CD4-positive, alpha-beta T cell treated with Interleukin-1 beta for 1 hour (primary cell): ENCODE measurements at regions not wholly inside any gene's neighbourhood (a gene's known extent, or its start where the extent isn't known, plus 50 kb on each side); places are given as distances from the start of the nearest gene placed in this dataset.

Source experiments
- DNase-seq, 2 donors: peaks; one replicate each; pipeline ENCODE4 v3.0.0-alpha.2; 2020 to 2022

DNA sequence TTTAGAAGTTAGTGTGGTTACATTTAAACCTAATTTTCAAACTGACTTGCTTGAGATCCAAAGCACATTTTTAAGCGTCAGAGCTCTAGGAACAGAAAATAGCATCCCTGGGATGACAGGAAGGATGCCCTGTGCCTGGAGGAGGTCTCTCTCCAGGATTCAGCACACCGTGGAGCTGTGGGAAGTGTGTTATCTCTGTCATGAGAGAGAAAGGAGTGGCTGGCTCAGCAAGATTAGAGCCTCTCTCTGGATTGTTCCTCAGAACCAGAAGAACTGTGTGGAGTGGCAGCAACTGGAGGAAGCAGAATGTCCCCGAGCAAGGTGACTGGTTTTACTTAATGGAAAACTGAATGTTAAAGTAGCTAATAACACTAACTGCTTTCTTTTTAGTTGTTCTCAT is 233.6 kb upstream of the TGFBR2 start:
- DNase-seq, result no peak

DNA sequence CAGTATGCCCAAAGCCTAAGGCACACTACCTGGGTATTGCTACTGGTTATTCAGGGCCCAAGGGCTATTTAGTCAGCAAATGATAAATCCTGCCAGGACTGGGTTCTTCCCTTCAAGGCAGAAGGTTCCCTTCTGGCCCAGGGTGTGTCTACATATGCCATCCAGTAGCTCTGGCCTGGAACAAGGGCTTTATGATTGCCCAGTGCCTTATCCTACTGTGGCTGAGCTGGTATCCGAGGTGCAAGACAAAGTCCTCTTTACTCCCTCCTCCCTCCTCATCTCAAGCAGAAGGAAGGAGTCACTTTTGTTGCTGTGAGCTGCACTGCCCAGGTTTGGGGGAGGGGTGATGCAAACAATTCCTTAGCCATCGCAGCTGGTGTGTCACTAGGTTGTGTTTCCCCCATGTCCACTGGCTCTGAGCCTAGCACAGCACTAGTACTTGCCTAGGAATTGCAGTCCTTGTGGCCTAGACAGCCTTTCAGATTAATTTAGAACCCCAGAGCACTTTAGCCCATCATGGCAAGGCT is 221.8 kb upstream of the TGFBR2 start:
- no peak for DNase-seq

DNA sequence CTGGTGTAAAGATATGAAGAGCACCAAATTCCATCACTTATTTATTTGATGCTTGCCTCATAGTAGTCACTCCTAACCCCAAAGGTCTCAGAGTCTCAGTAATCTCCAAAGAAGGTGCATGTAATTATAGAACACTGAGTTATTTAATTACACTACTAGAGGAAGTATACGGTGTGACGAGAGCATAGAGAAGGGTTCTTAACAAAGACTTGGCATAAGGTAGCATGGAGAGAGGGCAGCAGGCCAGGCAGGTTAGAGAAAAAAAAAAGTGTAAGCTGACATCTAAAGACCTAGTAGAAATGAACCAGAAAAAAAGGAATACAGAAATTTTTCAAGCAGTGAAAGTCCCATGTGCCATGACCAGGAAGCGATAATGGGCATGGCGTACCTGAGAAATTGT is 213.3 kb upstream of the TGFBR2 start:
- no peak for DNase-seq

DNA sequence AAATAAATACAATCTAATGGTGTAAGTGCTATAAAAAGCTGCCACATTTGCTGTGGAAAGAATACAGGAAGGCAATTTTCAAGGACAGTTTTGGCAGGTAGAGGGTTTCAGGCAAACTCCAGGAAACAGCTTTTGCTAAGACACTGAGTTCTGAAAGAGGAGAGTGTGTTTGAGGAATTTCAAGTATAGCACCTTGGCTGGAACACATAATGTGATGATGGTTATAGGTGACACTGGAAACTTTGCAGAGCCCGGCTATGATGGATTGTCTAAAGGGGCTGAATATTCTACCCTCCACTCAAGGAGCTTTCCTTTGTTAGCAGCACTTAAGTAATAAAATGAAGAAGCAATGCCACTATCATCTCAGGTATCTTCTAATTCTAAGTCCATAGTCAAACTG is 209.4 kb upstream of the TGFBR2 start:
- DNase-seq, result no peak

DNA sequence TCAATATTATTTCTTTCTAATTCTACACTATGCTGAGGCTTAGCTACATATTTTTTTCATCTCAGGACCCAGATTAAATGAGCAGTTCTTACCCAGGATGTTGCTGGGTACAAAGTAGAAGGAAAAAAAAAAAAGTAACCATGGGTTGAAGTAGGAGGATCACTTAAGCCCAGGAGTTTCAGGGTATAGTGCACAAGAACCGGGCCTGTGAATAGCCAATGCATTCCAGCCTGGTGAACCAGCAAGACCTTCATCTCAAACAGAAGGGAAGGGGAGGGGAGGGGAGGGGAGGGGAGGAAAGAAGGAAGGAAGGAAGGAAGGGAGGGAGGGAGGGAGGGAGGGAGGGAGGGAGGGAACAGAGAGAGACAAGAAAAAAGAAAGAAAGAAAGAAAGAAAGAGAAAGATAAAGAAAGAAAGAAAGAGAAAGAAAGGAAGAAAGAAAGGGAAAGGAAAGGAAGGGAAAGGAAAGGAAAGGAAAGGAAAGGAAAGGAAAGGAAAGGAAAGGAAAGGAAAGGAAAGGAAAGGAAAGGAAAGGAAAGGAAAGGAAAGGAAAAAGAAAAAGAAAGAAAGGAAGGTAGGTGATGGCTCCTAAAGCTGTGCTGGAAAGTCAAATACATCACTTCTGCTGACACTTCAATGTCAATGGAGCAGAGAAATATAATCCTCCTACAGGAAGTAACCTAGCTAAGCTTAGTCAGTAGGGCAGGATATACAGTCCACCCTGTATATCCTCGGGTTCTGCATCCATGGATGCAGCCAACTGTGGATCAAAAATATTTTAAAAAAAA is 206.8 kb upstream of the TGFBR2 start:
- no peak for DNase-seq

DNA sequence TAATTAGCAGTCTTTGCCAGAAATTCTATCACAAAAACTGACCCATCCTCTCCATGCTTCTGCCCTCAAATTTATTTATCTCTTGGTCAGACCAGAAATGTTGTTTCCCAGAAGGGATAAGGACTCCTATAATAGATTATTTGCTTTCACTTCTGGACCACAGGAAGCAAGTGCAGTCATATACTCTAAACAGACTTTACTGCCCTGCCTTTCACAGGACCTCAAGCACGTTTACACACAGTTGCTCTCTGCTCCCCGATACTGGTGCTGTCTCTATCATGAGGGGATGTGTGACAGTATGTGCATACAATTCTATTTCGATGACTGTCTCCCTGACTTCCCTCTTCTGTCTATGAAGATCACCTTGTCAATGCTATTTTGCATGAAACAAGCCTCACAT is 205.5 kb upstream of the TGFBR2 start:
- DNase-seq, result no peak

DNA sequence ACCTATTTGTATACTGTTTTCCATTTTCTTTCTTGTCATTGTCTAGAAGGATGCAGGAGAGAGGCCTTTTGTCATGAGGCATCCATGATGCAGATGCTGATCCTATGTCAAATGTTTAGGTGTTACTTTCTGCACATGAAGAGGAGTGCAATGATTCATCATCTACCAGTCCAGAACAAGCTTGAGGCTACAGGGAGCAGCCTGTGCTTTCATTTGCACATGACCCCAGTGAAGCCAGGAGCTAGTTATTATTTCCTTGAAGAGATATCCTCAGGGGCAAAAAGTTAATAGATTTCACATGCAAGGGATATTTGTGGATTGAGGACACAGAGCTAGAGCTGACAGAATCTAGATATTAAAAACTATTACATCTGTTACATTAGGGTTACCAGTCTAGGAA is 204.4 kb upstream of the TGFBR2 start:
- DNase-seq, result no peak

DNA sequence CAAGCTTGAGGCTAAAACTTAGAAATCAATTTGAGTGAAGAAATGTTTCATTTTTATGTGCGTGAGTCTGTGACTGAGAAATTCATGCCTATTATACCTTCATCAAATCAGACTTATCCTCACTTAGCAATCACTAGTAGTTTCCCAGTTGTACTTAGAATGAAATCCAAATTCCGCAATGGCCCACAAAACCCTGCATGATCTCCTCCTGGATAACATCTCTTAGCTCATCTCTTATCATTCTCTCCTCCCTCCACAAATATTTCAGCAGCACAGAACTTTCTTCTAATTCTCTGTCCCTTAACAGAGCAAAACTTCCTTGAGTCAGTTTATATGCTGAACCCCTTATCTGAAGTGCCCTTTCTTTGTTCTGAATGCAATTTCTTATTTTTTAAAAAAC is 198.8 kb upstream of the TGFBR2 start:
- no peak for DNase-seq

DNA sequence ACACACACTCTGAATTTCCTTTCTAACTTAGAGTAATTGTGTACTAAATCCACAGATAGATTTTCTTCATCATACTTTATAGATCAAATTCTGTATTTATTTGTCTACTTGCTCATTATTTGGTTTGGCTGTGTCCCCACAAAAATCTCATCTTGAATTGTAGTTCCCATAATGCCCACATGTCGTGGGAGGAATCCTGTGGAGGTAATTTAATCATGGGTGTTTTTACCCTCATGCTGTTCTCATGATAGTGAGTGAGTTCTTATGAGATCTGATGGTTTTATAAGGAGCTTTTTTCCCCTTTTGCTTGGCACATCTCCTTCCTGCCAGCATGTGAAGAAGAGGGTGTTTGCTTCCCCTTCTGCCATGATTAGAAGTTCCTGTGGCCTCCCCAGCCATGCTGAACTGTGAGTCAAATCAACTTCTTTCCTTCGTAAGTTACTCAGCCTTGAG is 198.3 kb upstream of the TGFBR2 start:
- DNase-seq, result no peak

DNA sequence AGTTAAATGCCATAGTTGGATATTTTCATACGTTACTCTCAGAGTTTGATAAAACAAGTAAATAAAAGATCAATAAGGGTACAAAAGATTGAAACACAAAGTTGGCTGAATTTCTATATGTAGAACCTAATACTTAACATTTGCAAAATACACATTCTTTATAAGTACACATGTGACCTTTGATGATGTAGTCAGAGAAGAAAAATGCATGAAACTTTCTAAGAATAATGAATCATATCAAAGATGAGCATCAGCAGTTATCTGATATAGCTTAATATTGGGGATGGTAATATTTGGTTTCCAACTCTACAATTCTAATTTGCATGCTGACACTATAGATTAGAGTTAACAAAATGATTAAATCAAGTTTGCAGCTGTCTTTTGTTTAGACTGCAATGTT is 188.0 kb upstream of the TGFBR2 start:
- no peak for DNase-seq

DNA sequence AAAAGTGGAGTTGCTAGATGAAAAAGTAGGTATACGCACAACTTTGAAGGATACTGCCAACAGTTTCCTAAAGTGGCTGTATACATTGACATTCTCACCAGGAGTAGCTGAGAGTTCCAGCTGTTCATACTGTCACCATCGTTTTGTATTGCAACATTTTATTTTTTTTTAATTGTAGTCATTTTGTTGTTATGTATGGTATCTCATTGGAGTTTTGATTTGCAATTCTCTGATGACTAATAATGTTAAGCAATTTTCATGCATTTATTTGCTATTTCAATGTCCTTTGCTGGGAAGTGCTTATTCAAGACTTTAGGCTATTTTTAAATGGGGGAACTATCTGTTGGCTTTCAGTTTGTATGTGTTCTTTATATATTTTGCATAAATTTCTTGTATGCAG is 185.1 kb upstream of the TGFBR2 start:
- DNase-seq, result no peak

DNA sequence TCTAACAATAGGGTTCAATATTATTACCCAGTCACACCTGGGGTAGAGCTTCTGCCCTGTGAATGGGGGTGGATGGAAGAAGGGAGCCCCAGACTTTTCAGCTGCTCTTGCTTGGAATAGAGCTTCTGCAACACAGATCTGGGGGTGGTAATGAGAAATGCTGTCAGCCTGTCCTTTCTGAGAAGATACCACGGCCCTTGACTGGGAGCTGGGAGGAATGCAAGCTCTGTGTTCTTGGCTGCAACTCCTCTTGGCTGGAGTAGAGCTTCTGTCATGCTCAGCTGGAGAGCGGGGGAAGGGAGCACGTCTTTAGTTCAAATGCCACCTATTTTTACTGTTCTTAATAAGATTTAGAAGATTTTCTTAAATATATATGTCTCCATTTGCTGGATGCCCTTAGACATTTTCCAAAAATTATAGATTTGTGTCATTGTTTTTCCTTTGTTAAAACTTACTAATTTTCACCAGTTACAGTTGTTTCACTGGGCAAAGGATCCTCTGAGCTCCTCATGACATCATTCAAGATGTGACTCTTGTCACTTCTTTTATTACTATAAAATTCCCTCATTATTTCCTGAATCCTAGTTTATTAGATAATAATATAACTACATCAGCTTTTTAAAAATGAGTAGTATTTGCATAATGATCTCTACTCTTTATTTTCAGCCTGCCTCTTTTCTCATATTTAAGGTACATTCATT is 180.0 kb upstream of the TGFBR2 start:
- no peak for DNase-seq

DNA sequence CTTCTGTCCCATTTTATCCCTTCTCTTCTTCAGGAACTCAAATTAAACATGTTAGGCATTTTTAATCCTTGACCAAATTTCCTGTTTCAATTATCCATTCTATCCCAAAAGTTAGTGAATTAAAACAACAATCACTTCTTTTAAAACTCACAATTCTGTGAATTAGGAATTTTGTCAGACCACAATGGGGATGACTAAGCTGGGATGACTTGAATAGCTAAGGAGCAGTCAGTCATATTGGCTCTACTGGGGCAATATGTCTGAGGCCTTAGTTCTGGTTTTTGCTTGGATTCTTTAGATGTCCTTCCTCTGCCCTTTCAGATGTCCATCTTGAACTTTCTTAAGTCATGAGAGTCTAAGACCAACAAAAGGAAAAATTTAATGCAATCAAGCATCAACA is 178.2 kb upstream of the TGFBR2 start:
- no peak for DNase-seq

DNA sequence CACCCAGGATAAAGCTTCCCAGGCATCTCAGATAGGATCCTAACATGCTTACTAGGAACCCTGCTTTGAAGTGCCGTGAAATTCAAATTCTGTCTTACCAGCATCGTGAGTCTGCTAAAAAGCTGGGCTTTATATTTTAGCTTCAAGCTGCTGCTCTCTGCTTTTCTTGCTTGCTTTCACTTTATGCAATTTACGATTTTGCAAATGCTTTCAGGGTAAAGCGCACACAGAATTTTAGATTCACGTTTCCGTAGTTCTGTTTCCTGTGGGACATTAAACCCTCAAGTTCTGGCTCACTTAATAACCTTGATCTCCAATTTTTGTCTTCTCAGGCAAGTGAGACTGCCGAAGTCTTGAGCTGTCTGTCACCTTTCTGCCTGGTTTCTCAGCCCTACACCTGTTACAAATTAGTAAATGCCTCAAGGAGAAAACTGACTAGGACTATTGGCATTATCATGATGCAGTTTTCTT is 170.5 kb upstream of the TGFBR2 start:
- DNase-seq, result peak in 1 of 2 donors; percentile 13

DNA sequence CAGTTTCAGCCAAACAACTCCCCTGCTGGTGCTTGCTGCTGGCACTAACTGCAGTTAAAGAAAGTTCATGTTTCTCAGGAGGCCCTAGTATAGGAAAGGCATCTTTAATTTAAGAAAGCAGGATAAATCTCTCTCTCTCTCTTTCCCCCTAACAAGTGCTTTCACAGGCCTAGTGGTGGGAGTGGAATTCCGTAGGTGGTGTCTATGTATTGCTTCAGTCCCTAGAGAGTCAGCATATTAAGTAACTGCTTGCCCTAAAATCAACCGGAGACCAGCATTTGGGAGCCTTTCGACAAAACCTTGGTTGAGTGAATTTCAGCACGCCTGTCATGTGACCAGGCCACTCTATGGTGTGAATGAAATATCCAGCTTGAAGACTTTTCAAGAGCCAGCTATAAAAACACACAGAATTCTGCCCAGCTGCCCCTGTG is 169.2 kb upstream of the TGFBR2 start:
- no peak for DNase-seq

DNA sequence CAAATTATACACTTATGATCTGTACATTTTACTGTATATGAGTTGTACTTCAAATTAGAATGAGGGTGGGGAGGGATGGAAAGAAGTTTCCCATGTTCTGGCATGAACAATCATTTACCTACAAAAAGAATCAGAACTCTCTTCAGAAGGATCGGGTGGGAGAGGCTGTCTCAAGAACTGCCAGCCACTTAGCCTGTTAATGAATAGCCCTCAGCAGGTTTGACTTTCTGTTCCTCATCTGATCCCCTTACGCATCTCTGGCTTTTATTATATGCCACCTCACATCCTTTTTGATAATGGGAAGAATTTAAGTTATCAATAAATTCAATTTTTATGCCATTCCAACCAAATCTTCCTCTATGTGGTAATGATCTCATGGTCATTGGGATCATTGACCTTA is 168.3 kb upstream of the TGFBR2 start:
- no peak for DNase-seq

DNA sequence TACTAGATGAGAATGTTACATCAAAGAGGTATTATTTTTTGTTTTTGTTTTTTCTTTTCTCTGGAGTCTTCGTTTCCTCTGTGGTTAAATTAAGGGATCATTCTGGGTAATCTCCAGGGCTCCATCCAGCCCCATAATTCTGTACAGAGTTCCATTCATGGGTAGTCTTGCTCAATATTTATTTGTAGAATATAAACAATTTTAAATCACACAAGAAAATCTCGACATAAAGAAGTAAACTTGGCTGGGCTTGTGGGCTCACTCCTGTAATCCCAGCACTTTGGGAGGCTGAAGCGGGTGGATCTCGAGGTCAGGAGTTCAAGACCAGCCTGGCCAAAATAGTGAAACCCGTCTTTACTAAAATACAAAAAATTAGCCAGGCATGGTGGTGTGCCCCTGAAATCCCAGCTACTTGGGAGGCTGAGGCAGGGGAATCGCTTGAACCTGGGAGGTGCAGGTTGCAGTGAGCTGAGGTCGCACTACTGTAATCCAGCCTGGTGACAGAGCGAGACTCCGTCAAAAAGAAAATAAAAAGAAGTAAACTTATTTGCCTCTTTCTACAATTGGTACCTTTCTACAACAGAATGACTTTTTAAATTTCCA is 166.8 kb upstream of the TGFBR2 start:
- DNase-seq, result no peak

DNA sequence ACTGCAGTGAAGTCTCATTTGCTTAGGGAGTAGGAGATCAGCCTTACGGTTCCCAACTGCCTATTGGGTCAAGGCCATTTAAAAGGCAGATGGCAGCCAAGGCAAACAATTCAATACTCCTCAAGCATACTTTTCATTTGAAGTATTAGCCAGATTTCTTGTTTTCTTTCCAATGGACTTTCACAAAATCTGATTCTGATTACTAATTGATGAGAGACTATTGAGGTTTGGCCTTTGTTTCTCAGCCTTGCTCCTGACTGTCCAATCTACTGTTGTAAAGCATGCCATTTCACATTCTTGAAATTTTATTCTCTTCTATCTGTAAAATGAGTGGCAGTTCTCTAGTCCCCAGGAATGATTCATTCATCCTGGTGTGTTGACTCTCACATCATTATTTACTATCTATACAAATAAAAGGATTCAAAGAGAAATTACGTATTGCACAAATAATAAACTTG is 166.2 kb upstream of the TGFBR2 start:
- no peak for DNase-seq

DNA sequence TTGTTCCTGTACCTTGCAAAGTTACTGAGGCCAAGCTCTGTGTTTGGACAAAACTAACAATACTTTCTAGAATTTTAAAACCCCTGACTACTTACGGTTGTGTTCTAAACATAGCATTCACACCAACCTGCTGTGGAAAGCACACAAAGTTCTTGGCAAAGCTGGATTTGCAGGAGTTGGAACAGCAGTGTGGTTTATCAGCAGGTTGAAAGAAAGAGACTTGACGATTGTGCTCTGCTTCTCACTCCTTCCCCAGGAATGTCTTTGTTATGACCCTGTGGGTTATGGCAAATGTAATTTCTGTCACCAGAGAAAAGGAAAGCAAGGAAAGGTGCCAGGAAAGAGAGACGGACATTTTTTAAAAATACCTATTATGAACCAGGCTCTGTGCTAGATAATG is 165.5 kb upstream of the TGFBR2 start:
- DNase-seq, result no peak

DNA sequence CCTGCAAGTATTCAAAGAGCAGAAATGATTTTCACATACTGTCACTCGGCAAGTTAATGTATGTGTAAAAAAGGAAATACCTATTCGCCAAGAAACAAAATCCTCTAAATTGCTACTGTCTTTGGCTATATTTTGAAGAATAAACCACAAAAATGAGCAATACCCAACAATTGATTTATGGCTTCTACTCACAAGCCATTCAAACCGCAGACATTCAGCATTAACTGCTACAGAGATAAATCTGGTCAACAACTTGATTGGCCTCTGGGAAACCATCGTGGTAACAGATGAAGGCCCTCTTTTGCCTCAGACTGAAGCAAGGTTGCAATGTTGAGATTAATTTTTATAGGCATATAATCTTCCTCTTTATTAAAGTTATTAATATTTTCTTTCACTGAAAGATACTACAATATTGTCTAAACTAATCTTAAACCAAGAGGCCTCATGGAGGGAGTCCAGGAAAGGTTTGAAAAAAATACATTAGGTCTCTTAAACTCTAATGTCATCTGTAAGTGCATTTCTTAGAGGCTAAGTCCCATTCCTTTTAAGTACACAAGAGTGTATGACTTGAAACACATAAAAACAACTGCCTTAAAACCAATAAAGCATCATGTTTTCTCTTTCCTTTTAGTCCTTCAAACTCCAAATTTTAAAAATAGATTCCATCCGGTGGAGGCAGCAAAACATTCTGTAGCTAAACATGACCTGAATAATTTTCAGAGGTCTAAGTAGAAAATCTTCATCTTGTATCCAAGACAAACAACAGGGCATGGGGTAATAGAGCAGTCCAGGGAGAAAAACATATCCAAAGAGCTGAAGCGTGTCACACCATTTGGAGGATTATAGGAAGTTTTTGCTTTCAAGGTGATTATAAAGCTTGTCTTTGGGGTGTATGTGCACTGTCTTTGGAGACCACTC is 162.4 kb upstream of the TGFBR2 start:
- DNase-seq, result no peak

DNA sequence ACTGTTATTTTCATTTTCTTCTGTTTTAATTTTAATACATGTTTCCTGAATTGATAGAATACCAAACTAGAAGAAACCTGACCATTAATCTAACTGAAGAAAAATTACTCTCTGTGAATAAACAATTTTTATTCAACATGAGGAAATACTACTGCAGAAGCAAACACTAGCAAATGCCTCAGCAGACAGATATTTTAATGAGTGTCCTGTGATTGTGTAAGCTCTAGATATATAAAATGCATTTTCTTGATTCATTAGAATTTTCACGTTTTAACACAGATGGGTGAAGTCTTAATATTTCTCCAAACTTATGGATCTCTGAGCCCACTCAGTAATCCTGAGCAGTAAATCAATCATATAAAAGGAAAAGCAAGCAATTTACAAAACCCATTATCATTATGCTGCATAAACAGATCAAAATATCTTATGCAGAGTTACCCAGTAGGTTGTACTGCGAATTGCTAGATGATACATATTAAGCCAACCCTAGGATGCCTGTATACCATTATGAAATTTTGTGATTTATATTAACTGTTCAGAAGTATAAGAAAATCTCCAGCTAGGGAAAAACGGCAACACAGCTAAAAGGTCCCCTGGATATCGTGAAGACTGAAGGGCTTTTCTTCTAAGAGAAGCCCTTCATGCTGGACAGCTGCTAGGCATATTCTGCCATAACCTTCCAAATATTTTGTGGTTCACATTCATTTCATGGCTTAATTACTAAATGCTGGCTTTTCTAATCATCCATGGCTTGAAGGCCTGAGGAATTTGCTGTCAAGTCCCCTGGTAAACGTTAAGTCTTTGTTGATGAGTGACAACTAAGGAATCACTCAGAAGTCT is 157.7 kb upstream of the TGFBR2 start:
- DNase-seq, result no peak

DNA sequence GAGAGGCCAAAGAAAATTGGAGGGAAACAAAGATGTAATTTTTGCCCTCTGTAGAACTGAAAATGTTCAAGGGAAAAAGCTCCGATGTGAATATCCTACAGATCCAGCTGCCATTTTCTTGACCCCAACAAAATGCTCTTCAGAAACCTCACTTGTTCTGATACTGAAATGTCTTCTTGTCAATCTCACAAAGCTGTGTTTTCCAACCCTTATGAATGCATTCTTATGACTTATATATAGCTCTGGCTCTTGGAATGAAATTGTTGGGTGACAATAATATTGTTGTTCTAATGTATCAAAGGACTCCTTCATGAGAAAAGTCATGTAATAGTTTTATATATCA is 157.1 kb upstream of the TGFBR2 start:
- no peak for DNase-seq
